Liver (tissue), 8 donors: ENCODE measurements at regions not wholly inside any gene's neighbourhood (a gene's known extent, or its start where the extent isn't known, plus 50 kb on each side); places are given as distances from the start of the nearest gene placed in this dataset.

Experiments used
- DNase-seq: peaks from one replicate; pipeline ENCODE4 v3.0.0-alpha.2; 2017; ENCODE audit warnings: low spot score
- H3K27ac ChIP-seq, 2 donors: one replicate each; pipeline ENCODE4 v1.7.0; 2013; ENCODE audit warnings: inconsistent platforms in 2 of 2, low read length in 2 of 2, control low read depth in 1 of 2, low read depth in 1 of 2, mild to moderate bottlenecking in 1 of 2
- H3K27me3 ChIP-seq, 4 donors: one replicate each; pipeline versions ENCODE4 v1.6.1 to v1.7.0; 2013; ENCODE audit warnings: low read length in 3 of 4, inconsistent platforms in 1 of 4, mild to moderate bottlenecking in 1 of 4, moderate library complexity in 1 of 4; ENCODE audit not compliant: control insufficient read depth in 4 of 4, insufficient read depth in 4 of 4
- H3K36me3 ChIP-seq, 4 donors: one replicate each; pipeline versions ENCODE4 v1.6.1 to v1.7.0; 2013; ENCODE audit warnings: low read length in 3 of 4, mild to moderate bottlenecking in 3 of 4, low read depth in 1 of 4, moderate library complexity in 1 of 4; ENCODE audit not compliant: control insufficient read depth in 4 of 4, insufficient read depth in 3 of 4
- H3K4me1 ChIP-seq, 4 donors: one replicate each; pipeline versions ENCODE4 v1.6.1 to v1.7.0; 2013; ENCODE audit warnings: low read length in 3 of 4, mild to moderate bottlenecking in 3 of 4, moderate library complexity in 1 of 4; ENCODE audit not compliant: control insufficient read depth in 4 of 4, insufficient read depth in 4 of 4
- H3K4me3 ChIP-seq, 3 donors: one replicate each; pipeline versions ENCODE4 v1.6.1 to v1.7.0; 2013; ENCODE audit warnings: low read length in 3 of 3, control low read depth in 1 of 3, low read depth in 1 of 3, mild to moderate bottlenecking in 1 of 3
- H3K9ac ChIP-seq, 2 donors: one replicate each; pipeline ENCODE4 v1.7.0; 2013; ENCODE audit warnings: low read length in 2 of 2, mild to moderate bottlenecking in 2 of 2, moderate library complexity in 2 of 2, control low read depth in 1 of 2, low read depth in 1 of 2
- H3K9me3 ChIP-seq, 4 donors: one replicate each; pipeline versions ENCODE4 v1.6.1 to v1.7.0; 2013; ENCODE audit warnings: low read length in 3 of 4; ENCODE audit not compliant: control insufficient read depth in 4 of 4
- EGR1 ChIP-seq, 2 donors: IDR thresholded peaks; 2 replicates each; pipeline ENCODE4 v1.6.1; 2016 to 2018; ENCODE audit warnings: antibody characterized with exemption in 2 of 2, low read depth in 2 of 2
- FOXA1 ChIP-seq: IDR thresholded peaks from 2 replicates; pipeline ENCODE4 v1.6.1; 2016; ENCODE audit warnings: antibody characterized with exemption
- FOXA2 ChIP-seq: IDR thresholded peaks from 2 replicates; pipeline ENCODE4 v1.6.1; 2016; ENCODE audit warnings: antibody characterized with exemption
- GABPA ChIP-seq, 2 donors: IDR thresholded peaks in 1 of 2; conservative IDR thresholded peaks in 1 of 2; 2 replicates each; pipeline ENCODE4 v1.6.1; 2016; ENCODE audit warnings: antibody characterized with exemption in 2 of 2, mild to moderate bottlenecking in 1 of 2, moderate library complexity in 1 of 2
- HNF4A ChIP-seq, 2 donors: conservative IDR thresholded peaks; 2 replicates each; pipeline ENCODE4 v1.6.1; 2016; ENCODE audit warnings: antibody characterized with exemption in 2 of 2, mild to moderate bottlenecking in 2 of 2
- HNF4G ChIP-seq: IDR thresholded peaks from 2 replicates; pipeline ENCODE4 v1.6.1; 2016; ENCODE audit warnings: antibody characterized with exemption
- JUND ChIP-seq, 2 donors: IDR thresholded peaks; 2 replicates each; pipeline ENCODE4 v1.6.1; 2016; ENCODE audit warnings: antibody characterized with exemption in 2 of 2
- NR2F2 ChIP-seq: IDR thresholded peaks from 2 replicates; pipeline ENCODE4 v1.6.1; 2016; ENCODE audit warnings: antibody characterized with exemption
- RAD21 ChIP-seq, 2 donors: IDR thresholded peaks; 2 replicates each; pipeline ENCODE4 v1.6.1; 2016; ENCODE audit warnings: antibody characterized with exemption in 2 of 2, mild to moderate bottlenecking in 2 of 2
- RXRA ChIP-seq, 2 donors: IDR thresholded peaks; 2 replicates each; pipeline ENCODE4 v1.6.1; 2017 to 2018; ENCODE audit warnings: antibody characterized with exemption in 2 of 2, mild to moderate bottlenecking in 1 of 2
- SP1 ChIP-seq: IDR thresholded peaks from 2 replicates; pipeline ENCODE4 v1.6.1; 2018; ENCODE audit warnings: antibody characterized with exemption, mild to moderate bottlenecking
- TAF1 ChIP-seq: conservative IDR thresholded peaks from 2 replicates; pipeline ENCODE4 v1.6.1; 2016; ENCODE audit warnings: antibody characterized with exemption, mild to moderate bottlenecking
- YY1 ChIP-seq: IDR thresholded peaks from 2 replicates; pipeline ENCODE4 v1.6.1; 2016; ENCODE audit warnings: antibody characterized with exemption, mild to moderate bottlenecking
- WGBS: extraction: QIAGEN DNeasy Blood & Tissue Kit; methylation state at CpG from one replicate; pipeline ENCODE4 v1.1.7; 2013; 5-methylcytosine and 5-hydroxymethylcytosine counted together
- TF ChIP-seq, protein P1 (sequence below): IDR thresholded peaks from 2 replicates; pipeline ENCODE4 v1.6.1; 2016; ENCODE audit warnings: antibody characterized with exemption
- TF ChIP-seq, protein P2 (sequence below): IDR thresholded peaks from 2 replicates; pipeline ENCODE4 v1.6.1; 2016; ENCODE audit warnings: antibody characterized with exemption
- TF ChIP-seq, protein P3 (sequence below): fragments of 150-350 bp; IDR thresholded peaks from 2 replicates; pipeline ENCODE4 v1.5.1; 2017; ENCODE audit warnings: improper control_type of control experiment, low read depth, low read length; ENCODE audit not compliant: missing input control
- TF ChIP-seq, protein P4 (sequence below): IDR thresholded peaks from 2 replicates; pipeline ENCODE4 v1.6.1; 2016; ENCODE audit warnings: antibody characterized with exemption
- TF ChIP-seq, protein P5 (sequence below): IDR thresholded peaks from 2 replicates; pipeline ENCODE4 v1.6.1; 2016; ENCODE audit warnings: antibody characterized with exemption, mild to moderate bottlenecking
- donor health status: healthy.
- donor health status: healthy.
- donor health status: healthy.
- donor health status: healthy.
- donor health status: healthy.

DNA sequence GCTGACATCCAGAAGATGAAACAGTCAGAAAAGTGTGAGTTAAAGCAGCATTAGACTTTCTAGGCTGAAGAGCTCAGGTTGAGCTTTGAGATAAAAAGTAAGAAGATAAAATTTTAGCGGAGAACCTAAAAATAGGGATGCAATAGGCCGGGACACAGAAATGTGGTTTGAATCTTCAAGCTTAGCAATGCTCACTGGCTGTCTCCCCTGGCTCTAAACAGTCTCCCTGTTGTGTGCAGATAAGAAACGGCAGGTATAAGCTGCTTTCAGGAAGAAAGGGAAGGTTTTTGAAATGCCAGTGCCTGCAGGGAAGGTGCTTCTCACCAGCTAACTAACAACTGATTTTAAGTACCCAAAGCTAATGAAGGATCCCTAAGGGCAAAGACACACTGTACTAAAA lies 718.7 kb upstream of the SGO1 start:
- Histone ChIP-seq H3K9me3 (peaks cover 0 to 2% (median 0%) of the 10 kb centered on the region in 4 donors), H3K4me1 (no peaks in the 10 kb centered on the region), H3K27ac (no peak overlapping the region), H3K27me3 (no peaks in the 10 kb centered on the region), H3K9ac (no peak overlapping the region), H3K4me3 (no peak overlapping the region), H3K36me3 (no peaks in the 10 kb centered on the region)
- TF ChIP-seq SP1: no peak
- TF ChIP-seq, protein P1, sequence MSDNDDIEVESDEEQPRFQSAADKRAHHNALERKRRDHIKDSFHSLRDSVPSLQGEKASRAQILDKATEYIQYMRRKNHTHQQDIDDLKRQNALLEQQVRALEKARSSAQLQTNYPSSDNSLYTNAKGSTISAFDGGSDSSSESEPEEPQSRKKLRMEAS: no peak
- no peak for TF ChIP-seq JUND (IDR thresholded peaks at IDR 0.05)
- no peak for TF ChIP-seq GABPA (IDR thresholded peaks at IDR 0.05 in 1 of 2, conservative IDR thresholded peaks at IDR 0.05 in 1 of 2)
- TF ChIP-seq FOXA2: no peak
- TF ChIP-seq, protein P2, sequence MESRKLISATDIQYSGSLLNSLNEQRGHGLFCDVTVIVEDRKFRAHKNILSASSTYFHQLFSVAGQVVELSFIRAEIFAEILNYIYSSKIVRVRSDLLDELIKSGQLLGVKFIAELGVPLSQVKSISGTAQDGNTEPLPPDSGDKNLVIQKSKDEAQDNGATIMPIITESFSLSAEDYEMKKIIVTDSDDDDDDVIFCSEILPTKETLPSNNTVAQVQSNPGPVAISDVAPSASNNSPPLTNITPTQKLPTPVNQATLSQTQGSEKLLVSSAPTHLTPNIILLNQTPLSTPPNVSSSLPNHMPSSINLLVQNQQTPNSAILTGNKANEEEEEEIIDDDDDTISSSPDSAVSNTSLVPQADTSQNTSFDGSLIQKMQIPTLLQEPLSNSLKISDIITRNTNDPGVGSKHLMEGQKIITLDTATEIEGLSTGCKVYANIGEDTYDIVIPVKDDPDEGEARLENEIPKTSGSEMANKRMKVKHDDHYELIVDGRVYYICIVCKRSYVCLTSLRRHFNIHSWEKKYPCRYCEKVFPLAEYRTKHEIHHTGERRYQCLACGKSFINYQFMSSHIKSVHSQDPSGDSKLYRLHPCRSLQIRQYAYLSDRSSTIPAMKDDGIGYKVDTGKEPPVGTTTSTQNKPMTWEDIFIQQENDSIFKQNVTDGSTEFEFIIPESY: no peak
- TF ChIP-seq YY1: no peak
- no peak for TF ChIP-seq EGR1 (IDR thresholded peaks at IDR 0.05; ENCODE audit: low read depth in 2 of 2)
- TF ChIP-seq, protein P3, sequence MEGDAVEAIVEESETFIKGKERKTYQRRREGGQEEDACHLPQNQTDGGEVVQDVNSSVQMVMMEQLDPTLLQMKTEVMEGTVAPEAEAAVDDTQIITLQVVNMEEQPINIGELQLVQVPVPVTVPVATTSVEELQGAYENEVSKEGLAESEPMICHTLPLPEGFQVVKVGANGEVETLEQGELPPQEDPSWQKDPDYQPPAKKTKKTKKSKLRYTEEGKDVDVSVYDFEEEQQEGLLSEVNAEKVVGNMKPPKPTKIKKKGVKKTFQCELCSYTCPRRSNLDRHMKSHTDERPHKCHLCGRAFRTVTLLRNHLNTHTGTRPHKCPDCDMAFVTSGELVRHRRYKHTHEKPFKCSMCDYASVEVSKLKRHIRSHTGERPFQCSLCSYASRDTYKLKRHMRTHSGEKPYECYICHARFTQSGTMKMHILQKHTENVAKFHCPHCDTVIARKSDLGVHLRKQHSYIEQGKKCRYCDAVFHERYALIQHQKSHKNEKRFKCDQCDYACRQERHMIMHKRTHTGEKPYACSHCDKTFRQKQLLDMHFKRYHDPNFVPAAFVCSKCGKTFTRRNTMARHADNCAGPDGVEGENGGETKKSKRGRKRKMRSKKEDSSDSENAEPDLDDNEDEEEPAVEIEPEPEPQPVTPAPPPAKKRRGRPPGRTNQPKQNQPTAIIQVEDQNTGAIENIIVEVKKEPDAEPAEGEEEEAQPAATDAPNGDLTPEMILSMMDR: no peak
- no peak for TF ChIP-seq RAD21 (IDR thresholded peaks at IDR 0.05)
- TF ChIP-seq HNF4A (conservative IDR thresholded peaks at IDR 0.05): no peak
- TF ChIP-seq HNF4G: no peak
- no peak for TF ChIP-seq RXRA (IDR thresholded peaks at IDR 0.05)
- TF ChIP-seq, protein P4, sequence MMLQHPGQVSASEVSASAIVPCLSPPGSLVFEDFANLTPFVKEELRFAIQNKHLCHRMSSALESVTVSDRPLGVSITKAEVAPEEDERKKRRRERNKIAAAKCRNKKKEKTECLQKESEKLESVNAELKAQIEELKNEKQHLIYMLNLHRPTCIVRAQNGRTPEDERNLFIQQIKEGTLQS: no peak
- TF ChIP-seq NR2F2: no peak
- TF ChIP-seq TAF1: no peak
- TF ChIP-seq FOXA1: no peak
- TF ChIP-seq, protein P5, sequence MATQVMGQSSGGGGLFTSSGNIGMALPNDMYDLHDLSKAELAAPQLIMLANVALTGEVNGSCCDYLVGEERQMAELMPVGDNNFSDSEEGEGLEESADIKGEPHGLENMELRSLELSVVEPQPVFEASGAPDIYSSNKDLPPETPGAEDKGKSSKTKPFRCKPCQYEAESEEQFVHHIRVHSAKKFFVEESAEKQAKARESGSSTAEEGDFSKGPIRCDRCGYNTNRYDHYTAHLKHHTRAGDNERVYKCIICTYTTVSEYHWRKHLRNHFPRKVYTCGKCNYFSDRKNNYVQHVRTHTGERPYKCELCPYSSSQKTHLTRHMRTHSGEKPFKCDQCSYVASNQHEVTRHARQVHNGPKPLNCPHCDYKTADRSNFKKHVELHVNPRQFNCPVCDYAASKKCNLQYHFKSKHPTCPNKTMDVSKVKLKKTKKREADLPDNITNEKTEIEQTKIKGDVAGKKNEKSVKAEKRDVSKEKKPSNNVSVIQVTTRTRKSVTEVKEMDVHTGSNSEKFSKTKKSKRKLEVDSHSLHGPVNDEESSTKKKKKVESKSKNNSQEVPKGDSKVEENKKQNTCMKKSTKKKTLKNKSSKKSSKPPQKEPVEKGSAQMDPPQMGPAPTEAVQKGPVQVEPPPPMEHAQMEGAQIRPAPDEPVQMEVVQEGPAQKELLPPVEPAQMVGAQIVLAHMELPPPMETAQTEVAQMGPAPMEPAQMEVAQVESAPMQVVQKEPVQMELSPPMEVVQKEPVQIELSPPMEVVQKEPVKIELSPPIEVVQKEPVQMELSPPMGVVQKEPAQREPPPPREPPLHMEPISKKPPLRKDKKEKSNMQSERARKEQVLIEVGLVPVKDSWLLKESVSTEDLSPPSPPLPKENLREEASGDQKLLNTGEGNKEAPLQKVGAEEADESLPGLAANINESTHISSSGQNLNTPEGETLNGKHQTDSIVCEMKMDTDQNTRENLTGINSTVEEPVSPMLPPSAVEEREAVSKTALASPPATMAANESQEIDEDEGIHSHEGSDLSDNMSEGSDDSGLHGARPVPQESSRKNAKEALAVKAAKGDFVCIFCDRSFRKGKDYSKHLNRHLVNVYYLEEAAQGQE: no peak
- 29% methylated on average over 3 of the region's 3 CpGs for WGBS
- no peak for DNase-seq
